HAP-1 (cell line): ENCODE measurements at regions not wholly inside any gene's neighbourhood (a gene's known extent, or its start where the extent isn't known, plus 50 kb on each side); places are given as distances from the start of the nearest gene placed in this dataset.

Source experiments
- DNase-seq, 2 experiments: peaks; one replicate each; pipeline ENCODE4 v3.0.0-alpha.2; 2016 to 2020; ENCODE audit warnings: low spot score in 2 of 2
- H3K27me3 ChIP-seq: fragments of 250-450 bp; sonication (Bioruptor Pico); 2 replicates; pipeline ENCODE4 v1.5.1; 2020; ENCODE audit warnings: low read depth, mild to moderate bottlenecking, moderate library complexity
- H3K36me3 ChIP-seq: fragments of 250-450 bp; sonication (Bioruptor Pico); replicated peaks from 2 replicates; pipeline ENCODE4 v1.5.1; 2020; ENCODE audit warnings: mild to moderate bottlenecking
- H3K4me1 ChIP-seq: fragments of 250-450 bp; sonication (Bioruptor Pico); 2 replicates; pipeline ENCODE4 v1.5.1; 2020; ENCODE audit warnings: mild to moderate bottlenecking
- H3K4me3 ChIP-seq: fragments of 250-450 bp; sonication (Bioruptor Pico); 2 replicates; pipeline ENCODE4 v1.5.1; 2020; ENCODE audit warnings: mild to moderate bottlenecking, moderate library complexity
- H3K9me3 ChIP-seq: fragments of 250-450 bp; sonication (Bioruptor Pico); 2 replicates; pipeline ENCODE4 v1.5.1; 2020; ENCODE audit warnings: mild to moderate bottlenecking, moderate library complexity
- in situ Hi-C: fragments of 300-500 bp; cut with MboI; formaldehyde crosslinking; loops from 3 replicates; pipeline ENCODE4 v1.14.3; 2020; ENCODE audit warnings: low sequenced_read_pairs, inconsistent platforms, mixed read lengths

GRCh38 chr9:88721495-88722279 is 186.7 kb downstream of the NXNL2 start:
- Histone ChIP-seq H3K36me3 (no peaks in the 10 kb centered on the region), H3K27me3 (no peaks in the 10 kb centered on the region), H3K4me1 (no peaks in the 10 kb centered on the region), H3K4me3 (no peak overlapping the region), H3K9me3 (no peaks in the 10 kb centered on the region)
- in situ Hi-C loops: no loop called here
- no peak for DNase-seq

- Histone ChIP-seq H3K4me3 (no peak overlapping the region), H3K27me3 (no peaks in the 10 kb centered on the region), H3K4me1 (no peaks in the 10 kb centered on the region), H3K9me3 (no peaks in the 10 kb centered on the region), H3K36me3 (no peaks in the 10 kb centered on the region)
- in situ Hi-C loops: no loop called here
- DNase-seq: no peak
These were observed 187.8 kb downstream of the NXNL2 start for GRCh38 chr9:88722753-88723152.

- in situ Hi-C loops: no loop called here
These were observed 188.8 kb downstream of the NXNL2 start for GRCh38 chr9:88723751-88724150.

GRCh38 chr9:88724331-88724730 is 189.4 kb downstream of the NXNL2 start:
- no peak overlapping the region for H3K4me3 ChIP-seq
- H3K4me1 ChIP-seq: no peaks in the 10 kb centered on the region
- H3K36me3 ChIP-seq: no peaks in the 10 kb centered on the region
- H3K9me3 ChIP-seq: no peaks in the 10 kb centered on the region
- DNase-seq: no peak
- no peaks in the 10 kb centered on the region for H3K27me3 ChIP-seq
- in situ Hi-C loops: no loop called here

More at GRCh38 chr9:88723751-88724150, 188.8 kb downstream of the NXNL2 start:
- Histone ChIP-seq H3K4me1 (no peaks in the 10 kb centered on the region), H3K4me3 (no peak overlapping the region), H3K27me3 (no peaks in the 10 kb centered on the region), H3K36me3 (no peaks in the 10 kb centered on the region), H3K9me3 (no peaks in the 10 kb centered on the region)
- no peak for DNase-seq

- in situ Hi-C loops: no loop called here
- H3K4me1 ChIP-seq: no peaks in the 10 kb centered on the region
- no peak for DNase-seq
- H3K4me3 ChIP-seq: no peak overlapping the region
- H3K36me3 ChIP-seq: no peaks in the 10 kb centered on the region
- H3K27me3 ChIP-seq: no peaks in the 10 kb centered on the region
- no peaks in the 10 kb centered on the region for H3K9me3 ChIP-seq
These were observed 190.5 kb downstream of the NXNL2 start for GRCh38 chr9:88725300-88726019.

GRCh38 chr9:88726803-88727202 is 191.8 kb downstream of the NXNL2 start:
- Histone ChIP-seq H3K27me3 (no peaks in the 10 kb centered on the region), H3K9me3 (no peaks in the 10 kb centered on the region), H3K4me1 (no peaks in the 10 kb centered on the region), H3K4me3 (no peak overlapping the region), H3K36me3 (no peaks in the 10 kb centered on the region)
- DNase-seq: no peak
- in situ Hi-C loops: no loop called here

- Histone ChIP-seq H3K27me3 (no peaks in the 10 kb centered on the region), H3K36me3 (no peaks in the 10 kb centered on the region), H3K4me1 (no peaks in the 10 kb centered on the region), H3K9me3 (no peaks in the 10 kb centered on the region), H3K4me3 (no peak overlapping the region)
- no peak for DNase-seq
- in situ Hi-C loops: no loop called here
These were observed 195.8 kb downstream of the NXNL2 start for GRCh38 chr9:88730780-88731179.

- Histone ChIP-seq H3K27me3 (no peaks in the 10 kb centered on the region), H3K36me3 (no peaks in the 10 kb centered on the region), H3K4me3 (no peak overlapping the region), H3K4me1 (no peaks in the 10 kb centered on the region), H3K9me3 (no peaks in the 10 kb centered on the region)
- DNase-seq: no peak
- in situ Hi-C loops: no loop called here
These were observed 197.2 kb downstream of the NXNL2 start for GRCh38 chr9:88732128-88732527.

- Histone ChIP-seq H3K36me3 (no peaks in the 10 kb centered on the region), H3K4me3 (no peak overlapping the region), H3K9me3 (no peaks in the 10 kb centered on the region), H3K4me1 (no peaks in the 10 kb centered on the region), H3K27me3 (no peaks in the 10 kb centered on the region)
- DNase-seq: no peak
- in situ Hi-C loops: no loop called here
These were observed 198.9 kb downstream of the NXNL2 start for GRCh38 chr9:88733651-88734421.

GRCh38 chr9:88734527-88734926 is 199.5 kb downstream of the NXNL2 start:
- Histone ChIP-seq H3K9me3 (no peaks in the 10 kb centered on the region), H3K4me3 (no peak overlapping the region), H3K27me3 (no peaks in the 10 kb centered on the region), H3K36me3 (no peaks in the 10 kb centered on the region), H3K4me1 (no peaks in the 10 kb centered on the region)
- DNase-seq: no peak
- in situ Hi-C loops: no loop called here

- Histone ChIP-seq H3K27me3 (no peaks in the 10 kb centered on the region), H3K4me3 (no peak overlapping the region), H3K36me3 (no peaks in the 10 kb centered on the region), H3K4me1 (no peaks in the 10 kb centered on the region), H3K9me3 (no peaks in the 10 kb centered on the region)
- in situ Hi-C loops: no loop called here
- DNase-seq: no peak
These were observed 201.2 kb downstream of the NXNL2 start for GRCh38 chr9:88736136-88736637.

- Histone ChIP-seq H3K9me3 (no peaks in the 10 kb centered on the region), H3K27me3 (no peaks in the 10 kb centered on the region), H3K4me3 (no peak overlapping the region), H3K4me1 (no peaks in the 10 kb centered on the region), H3K36me3 (no peaks in the 10 kb centered on the region)
- in situ Hi-C loops: no loop called here
- DNase-seq: no peak
These were observed 202.1 kb downstream of the NXNL2 start for GRCh38 chr9:88737031-88737430.

GRCh38 chr9:88737876-88738275 is 202.9 kb downstream of the NXNL2 start:
- no peaks in the 10 kb centered on the region for H3K36me3 ChIP-seq
- no peaks in the 10 kb centered on the region for H3K9me3 ChIP-seq
- H3K4me3 ChIP-seq: no peak overlapping the region
- no peak for DNase-seq
- H3K27me3 ChIP-seq: no peaks in the 10 kb centered on the region
- no peaks in the 10 kb centered on the region for H3K4me1 ChIP-seq
- in situ Hi-C loops: no loop called here

GRCh38 chr9:88738709-88739108 is 203.7 kb downstream of the NXNL2 start:
- Histone ChIP-seq H3K9me3 (no peaks in the 10 kb centered on the region), H3K4me3 (no peak overlapping the region), H3K4me1 (no peaks in the 10 kb centered on the region), H3K36me3 (no peaks in the 10 kb centered on the region), H3K27me3 (no peaks in the 10 kb centered on the region)
- DNase-seq: no peak
- in situ Hi-C loops: no loop called here
